GF-D8 (cell line): ENCODE measurements at regions not wholly inside any gene's neighbourhood (a gene's known extent, or its start where the extent isn't known, plus 50 kb on each side); places are given as distances from the start of the nearest gene placed in this dataset.
"Not testable (repeated sequence)": the region's sequence is repeated elsewhere in the genome, so short reads cannot be mapped to it uniquely, and the experiment has no call there.

Experiments used
- DNase-seq: peaks from one replicate; lab custom pipeline; 2025; lab: John Stamatoyannopoulos, UW

DNA sequence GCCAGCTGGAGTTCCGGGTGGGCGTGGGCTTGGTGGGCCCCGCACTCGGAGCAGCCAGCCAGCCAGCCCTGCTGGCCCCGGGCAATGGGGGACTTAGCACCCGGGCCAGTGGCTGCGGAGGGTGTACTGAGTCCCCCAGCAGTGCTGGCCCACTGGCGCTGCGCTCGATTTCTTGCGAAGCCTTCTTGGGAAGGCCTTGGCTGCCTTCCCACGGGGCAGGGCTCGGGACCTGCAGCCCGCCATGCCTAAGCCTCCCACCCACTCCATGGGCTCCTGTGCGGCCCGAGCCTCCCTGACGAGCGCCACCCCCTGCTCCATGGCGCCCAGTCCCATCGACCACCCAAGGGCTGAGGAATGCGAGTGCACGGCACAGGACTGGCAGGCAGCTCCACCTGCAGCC, 321.6 kb downstream of the SH2D4B start:
- not testable (repeated sequence) for DNase-seq

DNA sequence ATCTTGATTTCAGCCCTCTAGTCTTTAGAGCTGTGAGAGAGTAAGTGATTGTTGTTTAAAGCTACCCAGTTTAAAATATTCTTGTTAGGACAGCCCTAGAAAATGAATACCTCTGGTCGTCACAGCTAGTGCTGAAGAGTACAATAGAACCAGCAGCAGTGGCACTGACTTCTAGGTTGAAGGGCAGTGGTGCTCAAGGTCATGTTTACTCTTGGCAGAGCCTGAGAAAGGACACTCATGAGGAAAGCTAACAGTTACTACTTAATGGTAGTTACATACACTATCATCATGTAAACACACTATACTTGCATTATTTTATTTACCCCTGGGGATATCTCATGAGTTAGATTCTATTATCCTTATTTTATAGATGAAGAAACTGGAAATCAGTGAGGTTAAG, 323.0 kb downstream of the SH2D4B start:
- DNase-seq: no peak

GRCh38 chr10:80861882-80862281, 324.2 kb downstream of the SH2D4B start:
- DNase-seq: no peak

GRCh38 chr10:80870282-80870681, 332.6 kb downstream of the SH2D4B start:
- no peak for DNase-seq

GRCh38 chr10:80871083-80871482, 333.4 kb downstream of the SH2D4B start:
- no peak for DNase-seq

GRCh38 chr10:80878330-80878729, 340.6 kb downstream of the SH2D4B start:
- no peak for DNase-seq

DNA sequence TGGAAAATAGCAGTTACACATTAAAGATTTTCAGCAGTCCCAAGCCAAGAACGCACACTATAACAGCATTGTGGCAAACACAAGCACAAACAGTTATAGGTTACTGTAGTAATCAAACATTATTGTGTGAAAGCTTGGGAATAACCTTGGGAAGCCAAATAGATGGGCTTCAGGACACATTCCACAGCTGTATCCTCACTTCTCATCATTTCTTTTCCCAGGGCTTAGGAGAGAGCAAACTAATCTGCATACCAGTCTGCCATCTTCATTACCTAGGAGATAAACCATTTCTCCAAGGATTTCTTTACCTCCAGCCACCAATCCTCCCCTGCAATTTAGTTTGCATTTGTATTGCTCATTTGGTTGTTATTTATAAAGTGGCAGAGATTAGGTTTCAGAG, 352.4 kb downstream of the SH2D4B start:
- no peak for DNase-seq

GRCh38 chr10:80893256-80893655, 355.6 kb downstream of the SH2D4B start:
- DNase-seq: no peak

GRCh38 chr10:80894311-80894791, 356.6 kb downstream of the SH2D4B start:
- no peak for DNase-seq

GRCh38 chr10:80894797-80895467, 357.2 kb downstream of the SH2D4B start:
- no peak for DNase-seq

GRCh38 chr10:80896076-80896475, 358.4 kb downstream of the SH2D4B start:
- DNase-seq: no peak

GRCh38 chr10:80896959-80897358, 359.3 kb downstream of the SH2D4B start:
- no peak for DNase-seq

DNA sequence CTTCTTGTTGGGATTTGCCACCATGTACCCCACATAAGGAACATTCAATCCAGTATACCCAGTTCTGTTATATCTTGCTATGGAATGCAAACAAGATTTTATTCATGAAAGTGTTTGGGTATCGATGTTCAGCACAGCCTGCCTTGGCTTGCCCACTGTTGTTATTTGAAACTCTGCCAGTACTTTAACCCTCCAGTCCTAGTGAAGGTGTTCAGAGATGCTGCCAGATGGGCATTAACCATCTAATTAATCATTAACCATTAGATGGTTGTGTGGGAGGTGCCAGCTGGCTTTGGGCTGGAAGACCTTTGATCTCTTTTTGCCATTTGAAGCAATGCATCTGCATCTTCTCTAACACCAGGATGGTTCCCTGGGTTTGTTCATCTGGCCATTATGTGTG, 363.0 kb downstream of the SH2D4B start:
- no peak for DNase-seq

DNA sequence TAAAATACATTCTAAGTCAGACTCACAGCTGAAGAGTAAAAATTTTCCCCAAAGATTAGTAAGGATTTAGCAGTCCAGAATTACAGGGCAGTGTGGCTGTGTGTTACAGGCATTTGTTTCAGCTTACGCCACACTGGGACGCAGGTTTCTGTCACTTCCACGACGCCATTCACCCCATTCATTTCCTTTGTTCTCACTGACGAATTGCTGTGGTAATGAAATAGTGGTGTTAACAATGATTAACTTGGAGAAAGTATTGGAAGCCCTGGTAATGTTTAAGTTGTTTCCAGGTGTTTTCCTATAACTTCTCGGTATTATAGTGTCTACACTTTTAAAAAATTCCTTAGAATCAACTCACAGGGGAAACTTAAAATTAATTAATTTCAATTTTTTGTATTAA, 370.9 kb downstream of the SH2D4B start:
- DNase-seq: no peak

GRCh38 chr10:80909254-80909653, 371.6 kb downstream of the SH2D4B start:
- no peak for DNase-seq

DNA sequence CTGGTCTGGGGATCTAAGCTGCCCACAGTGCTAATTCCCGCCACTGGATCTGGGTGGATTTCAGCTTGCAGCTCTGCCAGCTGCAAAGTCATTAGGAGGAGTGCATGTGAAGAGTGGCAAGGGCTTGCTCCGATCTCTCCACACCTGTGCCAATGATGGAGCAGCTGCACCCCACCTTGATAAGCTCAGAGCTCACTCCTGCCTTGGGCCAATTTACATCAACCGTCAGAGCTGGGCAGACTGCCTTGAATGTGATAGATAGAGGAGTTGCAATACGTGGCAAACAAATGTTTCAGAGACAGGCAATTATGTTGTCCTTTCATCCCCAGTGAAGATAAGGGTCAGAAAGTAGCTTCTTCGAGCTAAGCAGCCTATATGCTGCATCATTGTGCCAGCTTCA, 379.9 kb downstream of the SH2D4B start:
- no peak for DNase-seq

GRCh38 chr10:80921032-80921431, 383.3 kb downstream of the SH2D4B start:
- DNase-seq: no peak

DNA sequence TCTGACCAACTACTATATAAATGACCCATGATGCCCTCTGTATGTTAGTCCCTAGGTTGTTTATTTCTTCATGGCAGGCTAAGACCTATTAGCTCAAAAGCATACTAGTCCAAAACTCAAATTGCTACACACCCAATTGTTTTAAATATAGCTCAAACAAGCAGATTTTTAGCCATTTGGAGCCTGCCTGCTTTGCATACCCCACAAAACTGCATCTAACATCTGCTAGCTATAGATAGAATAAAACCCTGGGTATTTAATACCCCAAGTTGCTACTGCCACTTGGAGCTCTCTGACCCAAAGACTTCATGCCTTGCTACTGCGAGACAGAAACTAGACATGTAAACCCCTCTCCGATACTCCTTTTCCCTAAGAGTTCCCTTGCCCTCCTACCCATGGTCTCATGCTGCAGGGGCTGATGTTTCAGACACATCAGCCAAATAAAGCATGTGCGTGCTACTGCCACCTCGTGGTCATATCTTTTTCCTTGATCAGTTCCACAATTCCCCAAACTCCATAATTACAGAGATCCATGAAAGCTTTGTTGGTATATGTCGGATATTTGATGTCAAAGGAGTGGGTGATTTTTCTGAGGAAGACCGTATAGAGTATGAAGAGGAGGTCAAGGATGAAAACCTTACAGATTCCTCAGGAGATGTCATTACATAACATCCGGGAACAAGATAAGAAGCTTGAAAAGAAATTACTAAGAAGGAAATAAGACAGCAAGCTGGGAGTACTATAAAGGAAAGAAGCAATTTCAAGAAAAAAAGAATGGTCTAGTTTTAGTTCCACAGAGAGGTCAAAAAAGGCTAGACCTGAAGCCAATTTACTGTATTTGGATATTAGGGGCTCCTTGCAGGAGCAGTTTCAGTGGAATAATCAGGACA, 386.6 kb downstream of the SH2D4B start:
- DNase-seq: no peak

DNA sequence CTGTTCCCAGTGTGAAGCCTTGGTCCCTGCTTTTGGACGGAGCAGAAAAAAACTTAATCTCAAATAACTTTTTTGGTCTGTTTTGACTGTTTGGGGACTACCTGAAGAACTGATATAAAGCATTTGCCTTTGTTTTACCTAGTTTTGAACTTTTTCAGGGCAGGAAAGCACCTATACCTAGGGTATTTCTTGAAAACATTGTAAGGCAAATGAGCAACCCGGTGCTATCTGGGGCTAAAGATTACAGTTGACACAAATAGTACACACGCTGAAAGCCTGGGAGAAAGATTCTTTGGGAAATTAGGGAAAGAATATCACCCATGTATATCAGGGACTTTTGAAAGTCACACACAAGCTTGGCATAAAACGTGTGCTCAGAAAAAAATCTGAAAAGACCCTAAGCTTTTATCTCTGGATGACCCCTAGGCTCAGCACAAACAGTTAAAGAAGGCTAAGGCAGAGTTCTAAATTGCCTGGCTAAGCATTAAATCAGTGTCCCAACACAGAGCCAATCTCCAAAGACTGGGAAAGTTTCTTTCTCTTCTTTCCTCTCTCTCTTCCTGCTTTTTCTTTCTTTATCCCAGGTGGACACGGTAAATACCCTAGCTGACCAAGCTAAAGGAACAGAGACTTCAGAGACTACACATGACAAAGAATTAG, 389.8 kb downstream of the SH2D4B start:
- no peak for DNase-seq

DNA sequence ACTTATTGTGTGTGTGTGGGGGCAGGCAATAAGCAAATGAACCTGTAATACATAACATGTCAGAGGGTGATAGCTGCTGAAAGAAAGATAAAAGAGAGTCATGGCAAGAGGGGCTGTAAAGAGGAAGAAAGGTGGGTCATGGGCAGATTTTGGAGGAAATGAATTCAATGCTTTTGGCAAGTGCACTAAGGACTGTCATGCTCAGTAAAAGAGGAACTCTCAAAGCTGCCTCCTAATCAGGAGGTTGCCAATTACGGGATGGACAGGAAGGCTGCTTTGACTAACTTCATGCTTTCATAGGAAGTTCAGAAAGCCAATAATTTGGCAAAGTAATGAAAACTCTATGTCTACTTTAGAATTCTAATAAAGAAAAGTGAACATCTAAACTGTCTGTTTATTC, 401.2 kb downstream of the SH2D4B start:
- DNase-seq: no peak

DNA sequence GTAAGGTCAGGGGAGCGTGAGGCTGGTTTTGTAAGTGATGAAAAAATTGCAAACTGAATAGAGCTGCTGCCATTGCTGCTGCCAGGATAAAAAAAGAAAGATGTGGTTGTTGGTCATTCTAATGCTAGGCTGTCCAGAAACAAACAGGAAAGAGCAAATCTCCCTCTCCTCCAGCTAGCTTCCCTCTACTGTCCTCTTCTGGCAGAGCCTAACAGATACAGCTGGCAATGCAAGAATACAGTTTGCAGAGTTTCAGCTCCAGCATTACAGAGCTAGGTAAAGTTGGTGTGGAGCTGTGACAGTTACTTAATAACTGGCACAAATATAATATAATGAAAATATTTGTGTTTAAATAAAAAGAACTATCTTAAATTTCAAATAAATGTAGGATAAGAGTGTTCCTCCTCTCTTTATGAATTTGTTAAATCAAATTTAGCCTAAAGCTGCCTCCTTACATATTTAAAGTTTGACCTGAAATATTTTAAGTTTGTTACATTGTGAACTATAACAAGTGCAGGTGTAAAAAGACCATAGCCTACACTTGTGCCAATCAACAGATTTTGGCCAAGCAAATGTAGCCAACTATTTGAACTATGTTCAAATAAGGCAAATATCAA, 407.7 kb downstream of the SH2D4B start:
- no peak for DNase-seq

DNA sequence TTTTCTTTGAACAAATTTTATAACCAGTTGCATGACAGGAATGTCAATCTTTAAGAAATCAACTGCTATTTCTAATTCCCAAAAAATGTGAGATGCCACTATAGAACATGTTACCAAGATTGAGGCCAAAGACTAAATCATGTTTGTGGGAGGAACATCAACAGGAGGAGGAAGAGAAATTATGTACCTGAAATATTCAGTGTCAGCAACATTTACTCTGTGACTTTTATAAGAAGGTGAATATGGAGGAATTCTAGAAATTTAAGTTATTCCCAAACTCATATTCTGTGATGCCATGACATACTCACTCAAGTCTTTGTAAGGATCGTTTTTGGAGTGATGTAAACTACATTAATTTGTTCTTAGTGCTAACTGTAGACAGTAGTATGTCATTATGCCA, 408.4 kb downstream of the SH2D4B start:
- no peak for DNase-seq
